ENCODE measurements at regions not wholly inside any gene's neighbourhood (a gene's known extent, or its start where the extent isn't known, plus 50 kb on each side); places are given as distances from the start of the nearest gene placed in this dataset.

DNA sequence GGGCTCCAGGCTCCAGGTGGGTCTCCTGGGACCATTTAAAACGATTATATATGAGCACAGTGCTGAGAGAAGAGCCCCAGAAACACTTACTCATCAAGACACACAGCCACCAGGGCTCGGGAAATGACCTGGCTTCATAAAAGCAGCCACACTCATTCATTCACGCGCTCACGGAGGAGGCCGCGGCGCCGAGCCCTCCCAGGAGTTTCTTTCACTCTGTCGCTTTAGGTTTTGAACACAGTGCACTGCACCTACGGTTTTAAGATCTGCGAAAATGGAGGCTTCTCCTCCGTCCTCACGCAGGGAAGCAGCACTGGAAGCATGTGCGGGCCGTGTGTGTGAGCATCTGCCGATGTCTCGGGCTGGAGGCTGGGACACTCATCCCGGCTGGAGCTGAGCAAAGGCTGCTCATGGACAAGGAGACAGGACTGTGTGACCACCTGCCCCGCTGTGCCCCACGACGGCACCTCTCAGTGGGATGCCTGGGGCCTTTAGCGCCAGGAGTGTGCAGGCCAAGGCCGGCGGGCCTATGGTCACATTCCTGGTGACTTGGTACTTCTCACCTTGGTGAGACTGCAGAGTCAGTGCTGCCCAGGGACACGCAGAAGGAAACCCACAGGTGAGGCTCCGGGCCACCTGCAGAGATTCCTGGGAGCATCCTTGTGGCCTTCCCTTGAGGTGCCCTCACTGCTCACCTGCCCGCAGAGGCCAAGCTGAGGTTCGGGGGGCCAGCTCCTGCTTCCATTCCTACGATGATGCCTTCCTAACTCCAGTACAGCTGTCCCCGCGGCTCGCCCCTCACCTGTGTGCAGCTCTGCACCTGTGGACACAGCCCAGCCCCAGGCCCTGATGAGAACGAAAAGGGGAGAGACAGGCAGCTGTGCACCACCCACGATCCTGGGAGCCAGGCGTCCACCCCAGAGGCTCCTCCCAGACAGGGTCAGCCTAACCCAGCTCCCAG is 872.0 kb downstream of the BRD1 start:
- H3K27ac Mint-ChIP-seq (ENCODE audit: unreplicated experiment): peak overlapping the region; percentile 67

DNA sequence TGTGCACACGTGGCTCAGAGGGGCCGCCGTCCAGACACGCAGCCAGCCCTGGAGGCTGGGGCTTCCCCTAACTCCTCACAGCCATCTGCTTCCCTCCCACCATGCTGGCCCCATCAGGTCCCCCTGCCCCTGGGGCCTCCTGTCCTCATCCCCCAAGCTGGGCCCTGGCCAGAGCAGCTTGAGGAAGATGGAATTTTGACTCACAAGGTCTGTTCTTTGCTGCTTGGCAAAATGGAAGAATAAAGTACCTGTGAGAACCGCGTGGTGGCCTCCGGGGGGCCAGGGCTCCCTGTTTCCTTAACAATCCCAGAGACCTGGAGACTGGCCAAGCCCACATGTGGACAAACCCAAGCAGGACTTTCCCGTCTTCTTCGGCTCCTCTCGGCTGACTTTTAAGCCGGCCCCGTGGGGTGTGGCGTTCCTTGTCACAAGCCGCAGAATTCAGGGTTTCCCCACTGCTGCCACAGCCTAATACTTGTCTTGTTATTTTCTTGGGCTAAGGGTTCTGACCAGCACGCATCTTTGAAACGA is 872.8 kb downstream of the BRD1 start:
- no peaks in the 10 kb centered on the region for H3K4me1 Mint-ChIP-seq
- H3K9me3 Mint-ChIP-seq: peaks cover 3% of the 10 kb centered on the region
- no peaks in the 10 kb centered on the region for H3K36me3 Mint-ChIP-seq (ENCODE audit: low read depth)
- H3K27me3 Mint-ChIP-seq (ENCODE audit: low read depth): no peaks in the 10 kb centered on the region
- peak overlapping the region; percentile 67 for H3K27ac Mint-ChIP-seq (ENCODE audit: unreplicated experiment)
- DNase-seq (ENCODE audit: low read depth, low spot score): no peak
- TF ChIP-seq, protein P1, sequence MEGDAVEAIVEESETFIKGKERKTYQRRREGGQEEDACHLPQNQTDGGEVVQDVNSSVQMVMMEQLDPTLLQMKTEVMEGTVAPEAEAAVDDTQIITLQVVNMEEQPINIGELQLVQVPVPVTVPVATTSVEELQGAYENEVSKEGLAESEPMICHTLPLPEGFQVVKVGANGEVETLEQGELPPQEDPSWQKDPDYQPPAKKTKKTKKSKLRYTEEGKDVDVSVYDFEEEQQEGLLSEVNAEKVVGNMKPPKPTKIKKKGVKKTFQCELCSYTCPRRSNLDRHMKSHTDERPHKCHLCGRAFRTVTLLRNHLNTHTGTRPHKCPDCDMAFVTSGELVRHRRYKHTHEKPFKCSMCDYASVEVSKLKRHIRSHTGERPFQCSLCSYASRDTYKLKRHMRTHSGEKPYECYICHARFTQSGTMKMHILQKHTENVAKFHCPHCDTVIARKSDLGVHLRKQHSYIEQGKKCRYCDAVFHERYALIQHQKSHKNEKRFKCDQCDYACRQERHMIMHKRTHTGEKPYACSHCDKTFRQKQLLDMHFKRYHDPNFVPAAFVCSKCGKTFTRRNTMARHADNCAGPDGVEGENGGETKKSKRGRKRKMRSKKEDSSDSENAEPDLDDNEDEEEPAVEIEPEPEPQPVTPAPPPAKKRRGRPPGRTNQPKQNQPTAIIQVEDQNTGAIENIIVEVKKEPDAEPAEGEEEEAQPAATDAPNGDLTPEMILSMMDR (conservative IDR thresholded peaks at IDR 0.05): no peak
- no peak overlapping the region for H3K4me3 Mint-ChIP-seq

More for the DNA sequence above, 872.0 kb downstream of the BRD1 start:
- Mint-ChIP-seq H3K4me1 (no peaks in the 10 kb centered on the region), H3K9me3 (peaks cover 3% of the 10 kb centered on the region), H3K36me3 (ENCODE audit: low read depth) (no peaks in the 10 kb centered on the region), H3K27me3 (ENCODE audit: low read depth) (no peaks in the 10 kb centered on the region), H3K4me3 (no peak overlapping the region)
- TF ChIP-seq, protein P1 (conservative IDR thresholded peaks at IDR 0.05): no peak
- DNase-seq (ENCODE audit: low read depth, low spot score): no peak

DNA sequence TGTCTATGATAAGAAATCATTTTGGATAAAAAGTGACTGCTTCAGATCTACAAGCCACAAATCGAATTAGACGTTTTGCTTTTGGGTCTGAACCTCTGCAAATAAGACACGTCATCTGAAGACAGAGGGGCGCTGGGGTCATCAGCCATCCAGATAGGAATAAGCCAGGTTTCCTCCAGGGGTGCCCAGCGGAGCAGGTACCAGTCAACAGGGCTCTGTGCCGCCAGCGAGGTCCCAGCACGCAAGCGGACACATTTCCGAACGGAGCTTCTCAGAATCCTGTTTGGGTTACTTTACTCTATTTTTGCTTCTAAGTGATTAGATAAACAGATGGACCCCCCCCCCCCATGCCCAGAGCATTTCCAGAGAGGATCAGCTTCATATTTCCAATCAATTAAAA is 873.8 kb downstream of the BRD1 start:
- TF ChIP-seq, protein P1 (conservative IDR thresholded peaks at IDR 0.05): no peak
- Mint-ChIP-seq H3K27me3 (ENCODE audit: low read depth) (no peaks in the 10 kb centered on the region), H3K4me3 (no peak overlapping the region), H3K9me3 (peaks cover 3% of the 10 kb centered on the region), H3K27ac (ENCODE audit: unreplicated experiment) (no peak overlapping the region), H3K36me3 (ENCODE audit: low read depth) (no peaks in the 10 kb centered on the region), H3K4me1 (no peaks in the 10 kb centered on the region)
- DNase-seq (ENCODE audit: low read depth, low spot score): no peak

DNA sequence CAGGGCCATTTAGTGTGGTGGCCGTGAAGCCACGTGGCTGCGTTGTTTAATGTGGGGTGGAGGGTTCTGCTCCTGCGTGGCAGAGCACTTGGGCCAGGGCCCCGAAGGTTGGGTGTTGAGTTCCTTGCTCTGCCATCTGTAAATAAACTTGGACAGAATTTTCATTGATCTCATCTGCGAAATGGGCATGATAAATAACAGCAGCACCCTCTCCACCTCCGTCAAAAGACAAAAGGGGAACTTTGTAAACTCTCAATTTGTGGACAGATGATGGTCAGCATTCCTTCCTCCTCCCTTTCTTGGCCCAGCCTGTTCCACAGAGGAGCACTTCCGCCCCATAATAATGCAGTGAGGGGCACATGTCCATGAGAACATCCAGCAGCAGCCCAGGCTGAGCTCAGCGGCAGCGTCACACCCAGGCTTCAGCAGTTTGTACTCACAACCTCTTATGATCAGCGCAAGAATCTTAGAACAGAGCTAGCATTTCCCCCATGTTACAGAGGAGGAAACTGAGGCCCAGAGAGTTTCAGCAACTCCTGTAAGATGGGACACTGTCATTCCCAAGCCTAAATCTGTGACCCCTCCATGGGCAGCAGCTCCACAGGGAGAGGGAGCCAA is 874.5 kb downstream of the BRD1 start:
- DNase-seq (ENCODE audit: low read depth, low spot score): no peak
- H3K9me3 Mint-ChIP-seq: peaks cover 3% of the 10 kb centered on the region
- H3K4me3 Mint-ChIP-seq: no peak overlapping the region

More for the DNA sequence above, 874.5 kb downstream of the BRD1 start:
- Mint-ChIP-seq H3K27ac (ENCODE audit: unreplicated experiment) (no peak overlapping the region), H3K36me3 (ENCODE audit: low read depth) (no peaks in the 10 kb centered on the region), H3K4me1 (no peaks in the 10 kb centered on the region), H3K27me3 (ENCODE audit: low read depth) (no peaks in the 10 kb centered on the region)
- TF ChIP-seq, protein P1 (conservative IDR thresholded peaks at IDR 0.05): no peak

All from neural crest cell (in vitro differentiated cells).